GM12878 (cell line): ENCODE measurements at regions not wholly inside any gene's neighbourhood (a gene's known extent, or its start where the extent isn't known, plus 50 kb on each side); places are given as distances from the start of the nearest gene placed in this dataset.

Source experiments
- ATF3 ChIP-seq: IDR thresholded peaks from 2 replicates; pipeline ENCODE4 v1.6.1; 2011; ENCODE audit warnings: low read depth, mild to moderate bottlenecking, low read length, moderate library complexity, borderline replicate concordance; ENCODE audit errors: extremely low read depth
- MAX ChIP-seq: IDR thresholded peaks from 2 replicates; pipeline ENCODE4 v1.6.1; 2012; ENCODE audit warnings: low read depth, low read length, improper control_type of control experiment

- TF ChIP-seq MAX = no peak
- no peak for TF ChIP-seq ATF3
Observed at GRCh38 chr3:73270839-73271483, 209.5 kb downstream of the EBLN2 start.
